ENCODE measurements at regions not wholly inside any gene's neighbourhood (a gene's known extent, or its start where the extent isn't known, plus 50 kb on each side); places are given as distances from the start of the nearest gene placed in this dataset.

DNA sequence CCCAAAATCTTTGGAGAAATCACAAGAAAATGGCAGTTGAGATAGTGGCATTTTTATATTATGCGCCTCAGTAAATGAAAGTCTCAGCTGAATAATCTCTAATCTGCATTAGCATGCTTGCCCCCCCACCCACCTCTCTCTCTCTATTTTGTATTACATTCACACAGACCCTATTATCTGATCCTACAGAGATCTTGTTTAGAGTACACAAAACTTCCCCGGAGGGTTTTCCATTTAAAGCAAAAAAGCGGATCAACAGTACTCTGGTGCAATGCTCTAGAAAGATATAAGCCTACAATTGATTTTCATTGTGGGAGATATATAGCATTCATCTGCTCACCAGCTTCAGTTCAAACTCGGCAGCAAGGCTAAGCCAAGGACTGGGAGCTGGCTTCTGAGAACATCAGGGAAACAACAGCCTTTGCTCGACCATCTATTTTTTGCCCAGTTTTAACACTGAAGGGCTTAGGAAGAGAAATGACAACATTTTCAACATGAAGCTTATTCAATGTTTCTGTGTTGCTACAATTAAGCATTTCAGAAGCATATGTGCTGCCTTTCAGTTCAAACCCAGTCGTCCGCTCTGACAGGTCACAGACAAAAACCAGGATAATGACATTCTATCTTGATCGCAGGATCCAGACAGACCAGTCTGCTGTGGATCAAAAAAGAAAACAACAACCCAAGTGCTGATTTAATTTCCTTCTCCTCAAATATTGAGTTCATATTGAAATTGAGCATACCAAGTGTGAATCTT, 137.6 kb upstream of the ATXN1 start:
- TF ChIP-seq, protein P1, sequence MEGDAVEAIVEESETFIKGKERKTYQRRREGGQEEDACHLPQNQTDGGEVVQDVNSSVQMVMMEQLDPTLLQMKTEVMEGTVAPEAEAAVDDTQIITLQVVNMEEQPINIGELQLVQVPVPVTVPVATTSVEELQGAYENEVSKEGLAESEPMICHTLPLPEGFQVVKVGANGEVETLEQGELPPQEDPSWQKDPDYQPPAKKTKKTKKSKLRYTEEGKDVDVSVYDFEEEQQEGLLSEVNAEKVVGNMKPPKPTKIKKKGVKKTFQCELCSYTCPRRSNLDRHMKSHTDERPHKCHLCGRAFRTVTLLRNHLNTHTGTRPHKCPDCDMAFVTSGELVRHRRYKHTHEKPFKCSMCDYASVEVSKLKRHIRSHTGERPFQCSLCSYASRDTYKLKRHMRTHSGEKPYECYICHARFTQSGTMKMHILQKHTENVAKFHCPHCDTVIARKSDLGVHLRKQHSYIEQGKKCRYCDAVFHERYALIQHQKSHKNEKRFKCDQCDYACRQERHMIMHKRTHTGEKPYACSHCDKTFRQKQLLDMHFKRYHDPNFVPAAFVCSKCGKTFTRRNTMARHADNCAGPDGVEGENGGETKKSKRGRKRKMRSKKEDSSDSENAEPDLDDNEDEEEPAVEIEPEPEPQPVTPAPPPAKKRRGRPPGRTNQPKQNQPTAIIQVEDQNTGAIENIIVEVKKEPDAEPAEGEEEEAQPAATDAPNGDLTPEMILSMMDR (IDR thresholded peaks at IDR 0.05), result no peak
- TF ChIP-seq POLR2A (IDR thresholded peaks at IDR 0.05), result no peak
